Stimulated activated naive CD8-positive, alpha-beta T cell treated with anti-CD3 and anti-CD28 coated beads, Interleukin-15, amount 100 ng/mL, for 72 hours (primary cell): ENCODE measurements at regions not wholly inside any gene's neighbourhood (a gene's known extent, or its start where the extent isn't known, plus 50 kb on each side); places are given as distances from the start of the nearest gene placed in this dataset.
A peak's percentile ranks its signal among the peaks of the same experiment; 100 is the strongest.

ENCODE experiments used
- ATAC-seq: fragments of 150-1000 bp; cut with Tn5 transposase; 2 replicates; pipeline ENCODE4 v1.10.0; 2021; ENCODE audit warnings: mild to moderate bottlenecking, moderate library complexity
- DNase-seq, 2 donors: peaks; one replicate each; pipeline ENCODE4 v3.0.0; 2021 to 2022
- H3K27ac Mint-ChIP-seq, 2 donors: one replicate each; pipeline ENCODE4 v1.8.0; 2022; ENCODE audit warnings: mild to moderate bottlenecking in 2 of 2, mixed read lengths in 2 of 2, moderate library complexity in 2 of 2
- H3K27me3 Mint-ChIP-seq: one replicate; pipeline ENCODE4 v1.8.0; 2022; ENCODE audit warnings: mixed read lengths
- H3K4me1 Mint-ChIP-seq: one replicate; pipeline ENCODE4 v1.8.0; 2022; ENCODE audit warnings: mild to moderate bottlenecking, mixed read lengths
- H3K4me3 Mint-ChIP-seq, 2 donors: one replicate each; pipeline ENCODE4 v1.8.0; 2022; ENCODE audit warnings: mild to moderate bottlenecking in 2 of 2, mixed read lengths in 2 of 2, moderate library complexity in 1 of 2
- H3K9me3 Mint-ChIP-seq, 2 donors: one replicate each; pipeline ENCODE4 v1.8.0; 2022; ENCODE audit warnings: mixed read lengths in 2 of 2

DNA sequence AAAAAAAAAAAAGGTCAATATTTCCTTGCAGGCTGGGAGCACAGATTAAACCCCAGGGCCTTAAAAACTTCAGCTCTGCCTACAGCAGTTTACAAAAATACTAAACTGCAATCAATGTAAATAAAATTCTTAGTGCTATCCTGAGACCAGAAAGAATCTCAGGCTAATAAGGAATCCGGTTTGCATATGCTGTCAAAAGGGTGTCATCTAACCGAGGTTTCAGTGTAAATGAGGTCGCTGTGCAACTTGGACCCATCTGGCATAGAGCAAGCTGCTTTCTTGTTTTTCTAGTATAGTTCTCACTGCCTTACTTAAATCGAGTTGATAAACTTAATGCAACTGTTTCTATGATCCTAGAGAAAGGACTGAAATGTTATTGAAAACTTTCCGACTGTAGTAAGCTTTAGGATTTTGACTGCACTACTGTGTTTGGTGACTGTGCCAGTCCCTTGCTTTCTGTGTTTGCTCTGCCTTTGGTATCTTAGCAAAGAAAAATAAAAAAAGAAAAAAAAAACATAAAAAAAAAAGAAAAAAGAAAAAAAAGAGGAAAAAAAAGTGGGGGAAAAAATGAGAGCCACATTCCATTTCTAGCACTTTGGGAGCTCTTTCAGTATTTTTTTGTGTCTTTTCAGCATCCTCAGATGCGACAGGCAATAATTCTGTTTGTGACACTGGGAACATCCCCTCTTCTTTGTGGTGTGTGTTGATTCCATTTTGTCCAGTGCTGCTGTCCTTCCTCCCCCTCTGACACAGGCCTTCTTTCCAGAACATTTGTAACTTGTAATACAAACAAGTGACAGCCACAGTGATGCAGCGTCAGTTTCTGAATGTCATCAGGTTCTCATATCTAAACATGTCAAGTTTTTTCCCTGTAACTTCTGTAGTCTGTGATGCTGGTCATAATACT is 340.5 kb downstream of the ZNF536 start:
- ATAC-seq, result no peak
- DNase-seq, result no peak
- Mint-ChIP-seq H3K9me3 (no peaks in the 10 kb centered on the region), H3K27me3 (peaks cover 24% of the 10 kb centered on the region), H3K27ac (no peak overlapping the region), H3K4me3 (no peak overlapping the region), H3K4me1 (no peaks in the 10 kb centered on the region)

DNA sequence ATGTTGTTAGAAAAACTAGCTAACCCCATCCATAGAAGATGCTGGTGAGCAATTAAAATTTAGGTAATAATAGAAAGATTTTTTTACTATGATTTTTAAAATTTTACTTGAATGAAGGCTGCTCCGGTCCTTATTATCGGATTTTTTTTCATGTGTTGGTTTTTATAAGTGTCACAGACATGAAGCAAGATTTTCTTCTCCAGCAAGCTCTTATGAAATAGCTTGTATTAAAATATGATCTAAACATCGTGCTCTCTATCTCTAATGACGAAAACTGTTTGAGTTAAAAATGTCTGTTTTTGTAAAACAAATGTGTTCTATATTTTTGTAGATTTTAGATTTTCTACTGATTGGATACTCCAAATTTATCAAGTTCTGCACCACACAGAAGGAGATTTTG is 339.6 kb downstream of the ZNF536 start:
- ATAC-seq, result no peak
- H3K4me1 Mint-ChIP-seq, result no peaks in the 10 kb centered on the region
- H3K27me3 Mint-ChIP-seq, result peaks cover 24% of the 10 kb centered on the region
- H3K4me3 Mint-ChIP-seq, result no peak overlapping the region
- DNase-seq, result no peak
- no peak overlapping the region for H3K27ac Mint-ChIP-seq
- H3K9me3 Mint-ChIP-seq, result no peaks in the 10 kb centered on the region

DNA sequence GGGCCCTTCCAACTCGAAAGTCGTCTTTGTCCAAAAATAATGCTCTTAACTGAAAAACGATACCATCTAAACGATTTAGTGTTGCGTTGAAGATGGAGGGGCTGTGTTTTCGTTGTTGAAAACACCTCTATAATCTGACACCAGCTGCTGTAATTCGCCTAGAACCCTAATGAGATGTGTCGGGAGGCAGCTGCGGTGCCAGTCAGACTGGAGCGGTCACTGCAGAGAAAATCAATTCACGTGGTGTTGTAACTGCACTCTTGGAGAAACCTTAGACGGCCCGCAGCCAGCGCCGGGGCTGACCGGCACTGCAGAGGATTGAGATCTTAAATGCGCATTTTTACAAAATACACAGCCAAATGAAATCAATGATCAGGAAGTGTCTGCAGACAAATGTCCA is 339.1 kb downstream of the ZNF536 start:
- H3K4me1 Mint-ChIP-seq, result no peaks in the 10 kb centered on the region
- H3K4me3 Mint-ChIP-seq, result no peak overlapping the region
- no peaks in the 10 kb centered on the region for H3K9me3 Mint-ChIP-seq
- no peak for ATAC-seq
- no peak overlapping the region for H3K27ac Mint-ChIP-seq
- H3K27me3 Mint-ChIP-seq, result peaks cover 24% of the 10 kb centered on the region
- no peak for DNase-seq

DNA sequence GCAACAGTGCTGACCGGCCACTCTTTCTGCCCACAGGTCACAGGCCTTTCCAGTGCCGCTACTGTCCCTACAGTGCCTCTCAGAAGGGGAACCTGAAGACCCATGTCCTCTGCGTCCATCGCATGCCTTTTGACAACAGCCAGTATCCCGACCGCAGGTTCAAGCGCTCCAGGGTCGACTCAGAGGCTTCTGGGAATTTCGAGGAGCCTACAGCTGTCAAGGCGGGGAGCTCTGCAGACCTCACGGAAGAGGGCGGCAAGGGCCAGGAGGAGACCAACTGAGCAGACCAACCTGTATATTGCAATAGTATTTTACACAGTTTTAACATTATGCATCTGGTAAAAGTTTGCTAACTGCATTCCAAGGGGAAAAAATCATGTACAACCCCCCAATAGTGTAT is 338.5 kb downstream of the ZNF536 start:
- no peak for DNase-seq
- no peak for ATAC-seq
- no peaks in the 10 kb centered on the region for H3K9me3 Mint-ChIP-seq
- H3K27ac Mint-ChIP-seq, result no peak overlapping the region
- H3K27me3 Mint-ChIP-seq, result peaks cover 24% of the 10 kb centered on the region
- no peak overlapping the region for H3K4me3 Mint-ChIP-seq
- H3K4me1 Mint-ChIP-seq, result no peaks in the 10 kb centered on the region

DNA sequence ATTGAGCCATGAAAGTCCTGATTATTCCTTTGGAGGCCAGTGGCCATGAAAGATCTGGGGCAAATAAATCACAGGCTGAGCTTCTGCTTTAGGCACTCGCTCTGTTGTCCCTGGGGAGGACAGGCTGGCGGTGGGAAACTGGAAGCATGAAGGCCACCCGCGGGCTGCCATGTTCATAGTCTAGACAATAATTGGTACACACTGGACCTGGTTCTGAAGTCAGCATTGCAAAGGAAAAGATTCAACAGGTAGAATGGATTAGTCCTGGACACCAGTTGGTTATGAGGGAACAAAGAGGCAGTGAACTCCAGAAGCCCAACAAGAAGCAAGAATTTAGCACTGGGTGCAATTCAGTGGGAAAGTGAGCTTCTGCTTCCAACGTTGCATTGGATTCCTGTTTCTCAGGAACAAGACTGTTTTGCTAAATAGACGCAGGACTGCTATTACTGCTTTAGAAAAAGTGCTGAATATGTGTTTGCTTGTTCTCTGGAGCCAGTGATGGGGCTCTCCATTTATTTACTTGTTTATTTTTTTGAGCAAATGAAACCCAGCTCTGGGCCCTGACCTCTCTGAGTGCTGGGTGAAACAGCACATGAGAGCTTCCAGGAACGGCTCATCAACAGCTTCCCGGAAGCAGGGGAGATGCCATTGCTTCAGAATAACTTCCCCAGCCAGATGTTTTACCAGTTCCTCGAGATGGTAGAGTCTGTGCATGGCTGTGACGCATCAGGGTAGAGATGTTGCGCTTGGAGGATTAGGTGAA is 336.4 kb downstream of the ZNF536 start:
- Mint-ChIP-seq H3K9me3 (no peaks in the 10 kb centered on the region), H3K27me3 (peaks cover 24% of the 10 kb centered on the region), H3K4me1 (no peaks in the 10 kb centered on the region), H3K4me3 (no peak overlapping the region), H3K27ac (no peak overlapping the region)
- DNase-seq (no peak), ATAC-seq (no peak)

DNA sequence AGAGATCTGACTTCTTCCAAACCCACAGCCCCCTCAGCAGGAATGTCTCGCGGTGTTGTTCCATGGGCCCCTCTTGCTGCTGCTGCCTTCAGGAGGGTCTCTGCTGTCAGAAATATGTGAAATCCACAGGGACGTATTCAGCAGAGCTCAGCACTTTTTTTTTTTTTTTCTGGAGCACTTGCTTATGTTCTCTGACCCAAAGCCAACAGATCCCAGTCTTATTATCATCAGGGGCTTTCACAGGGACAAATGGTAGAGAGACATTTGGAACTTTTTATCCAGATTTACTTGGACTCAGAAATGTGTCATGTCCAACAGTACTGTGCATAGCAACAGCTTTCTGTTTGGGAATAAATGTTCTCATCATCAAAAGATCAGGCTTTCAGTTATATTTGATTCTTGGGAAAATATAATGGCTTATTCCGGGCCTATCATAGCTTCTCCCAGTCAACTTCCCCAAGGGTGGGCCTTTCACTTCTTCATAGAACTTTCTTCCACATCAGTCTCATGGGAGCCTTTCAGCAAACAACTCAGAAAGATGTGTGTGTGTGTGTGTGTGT is 332.7 kb downstream of the ZNF536 start:
- Mint-ChIP-seq H3K4me1 (no peaks in the 10 kb centered on the region), H3K4me3 (no peak overlapping the region), H3K27me3 (peaks cover 26% of the 10 kb centered on the region), H3K9me3 (no peaks in the 10 kb centered on the region), H3K27ac (no peak overlapping the region)
- DNase-seq (no peak), ATAC-seq (no peak)

DNA sequence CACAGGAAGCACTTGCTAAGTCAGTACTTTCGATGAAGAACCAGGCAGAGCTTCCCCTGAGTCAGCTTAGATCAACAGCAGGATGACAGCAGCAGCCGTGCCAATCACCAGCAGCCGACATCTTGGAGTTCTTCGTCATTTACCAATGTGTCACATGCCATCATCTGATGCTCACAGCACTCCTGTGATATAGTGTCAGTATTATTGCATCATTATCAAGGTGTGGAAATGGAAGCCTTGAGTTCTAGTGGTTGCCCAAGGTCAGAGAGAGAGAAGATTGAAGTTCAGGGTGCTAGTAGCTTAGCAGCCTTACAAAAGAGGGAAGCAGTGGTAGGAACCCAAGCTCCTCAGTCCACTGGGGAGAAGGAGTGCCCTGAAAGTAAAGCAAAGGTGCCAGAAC is 331.5 kb downstream of the ZNF536 start:
- DNase-seq (no peak), ATAC-seq (no peak)
- no peaks in the 10 kb centered on the region for H3K9me3 Mint-ChIP-seq
- peaks cover 17% of the 10 kb centered on the region for H3K27me3 Mint-ChIP-seq
- no peak overlapping the region for H3K27ac Mint-ChIP-seq
- H3K4me1 Mint-ChIP-seq, result no peaks in the 10 kb centered on the region
- no peak overlapping the region for H3K4me3 Mint-ChIP-seq

DNA sequence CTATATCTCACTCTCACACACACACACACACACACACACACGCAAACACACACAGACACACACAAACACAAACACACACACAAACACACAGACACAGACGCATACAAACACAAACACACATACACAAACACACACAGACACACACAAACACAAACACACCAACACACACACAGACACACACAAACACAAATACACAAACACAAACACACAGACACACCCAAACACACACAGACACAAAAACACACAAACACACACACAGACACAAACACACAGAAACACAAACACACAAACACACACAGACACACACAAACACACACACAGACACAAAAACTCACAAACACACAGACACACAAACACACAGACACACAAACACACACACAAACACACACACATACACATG is 329.0 kb downstream of the ZNF536 start:
- no peak for DNase-seq
- no peak for ATAC-seq
- peaks cover 8% of the 10 kb centered on the region for H3K27me3 Mint-ChIP-seq
- H3K9me3 Mint-ChIP-seq, result no peaks in the 10 kb centered on the region
- no peak overlapping the region for H3K4me3 Mint-ChIP-seq
- H3K4me1 Mint-ChIP-seq, result no peaks in the 10 kb centered on the region
- no peak overlapping the region for H3K27ac Mint-ChIP-seq

DNA sequence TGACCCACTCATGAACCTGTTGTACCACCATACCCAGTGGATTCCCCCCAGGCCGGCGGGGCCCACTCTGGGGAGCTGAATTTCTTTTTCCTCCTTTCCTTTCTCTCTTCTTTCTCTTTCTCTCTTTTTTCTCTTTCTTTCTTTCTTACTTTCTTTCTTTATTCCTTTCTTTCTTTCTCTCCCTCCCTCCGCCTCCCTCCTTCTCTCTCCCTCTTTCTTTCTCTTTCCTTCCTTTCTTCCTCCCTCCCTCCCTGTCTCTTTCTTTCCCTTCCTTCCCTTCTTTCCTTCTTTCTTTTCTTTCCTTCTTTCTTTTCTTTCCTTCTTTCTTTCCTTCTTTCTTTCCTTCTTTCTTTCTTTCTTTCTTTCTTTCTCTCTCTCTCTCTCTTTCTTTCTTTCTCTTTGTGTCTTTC is 327.7 kb downstream of the ZNF536 start:
- Mint-ChIP-seq H3K4me1 (no peaks in the 10 kb centered on the region), H3K27me3 (peaks cover 10% of the 10 kb centered on the region), H3K9me3 (no peaks in the 10 kb centered on the region), H3K4me3 (no peak overlapping the region), H3K27ac (peak overlapping the region in 1 of 2 donors; percentile 27)
- DNase-seq (no peak), ATAC-seq (no peak)

DNA sequence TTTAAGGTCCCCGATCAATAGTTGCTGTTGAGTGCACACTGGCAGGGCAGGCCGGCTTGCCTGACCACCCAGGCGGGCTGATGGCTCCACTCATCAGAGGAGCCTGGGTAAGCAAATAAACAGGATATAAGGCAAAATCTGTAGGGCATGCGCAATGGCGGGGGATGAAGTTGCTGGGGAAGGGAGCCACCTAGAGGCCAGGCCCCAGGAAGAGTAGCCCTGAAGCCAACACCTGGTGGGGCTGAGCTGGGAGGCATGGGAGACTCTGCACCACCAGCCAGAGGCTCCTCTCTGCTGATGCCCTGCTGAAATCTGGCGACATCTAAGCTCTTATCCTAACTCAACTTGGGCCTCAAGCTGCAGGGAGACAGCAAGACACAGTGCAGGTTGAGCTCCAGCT is 324.3 kb downstream of the ZNF536 start:
- DNase-seq (no peak), ATAC-seq (peak; percentile 55)
- no peaks in the 10 kb centered on the region for H3K9me3 Mint-ChIP-seq
- no peak overlapping the region for H3K27ac Mint-ChIP-seq
- no peaks in the 10 kb centered on the region for H3K4me1 Mint-ChIP-seq
- H3K4me3 Mint-ChIP-seq, result no peak overlapping the region
- H3K27me3 Mint-ChIP-seq, result peaks cover 34% of the 10 kb centered on the region

DNA sequence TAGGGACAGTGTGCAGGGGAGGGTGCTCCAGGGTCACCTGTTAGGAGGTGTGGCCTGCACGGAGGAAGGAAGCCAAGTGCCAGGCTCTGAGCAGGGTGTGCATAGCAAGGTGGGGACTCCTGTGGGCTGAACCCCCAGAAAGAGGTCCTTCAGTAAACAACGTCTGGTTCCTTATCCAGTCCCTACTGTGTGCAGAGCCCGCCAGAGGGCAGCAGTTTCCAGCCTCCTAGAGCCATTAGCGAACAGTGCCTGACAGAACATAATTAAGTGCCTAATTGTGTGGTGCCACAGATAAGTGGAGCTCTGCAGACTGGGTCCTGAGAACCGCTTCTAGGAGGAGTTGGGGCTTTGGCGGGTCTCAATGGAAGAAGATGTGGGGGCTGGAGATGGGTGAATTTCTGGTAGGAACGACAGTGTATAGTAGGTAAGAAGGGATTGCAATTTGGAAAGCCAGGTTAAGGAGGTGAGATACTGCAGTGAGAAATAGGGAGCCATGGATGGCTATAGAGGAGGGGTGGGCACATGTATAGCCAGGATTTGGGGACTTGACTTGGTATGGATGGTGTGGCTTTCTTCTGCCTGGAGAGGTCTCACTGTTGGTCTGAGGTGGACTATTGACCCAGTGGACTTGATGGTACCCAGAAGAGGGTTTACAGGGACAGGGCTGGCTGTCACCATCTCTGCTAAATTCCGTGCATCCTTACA is 323.1 kb downstream of the ZNF536 start:
- Mint-ChIP-seq H3K9me3 (no peaks in the 10 kb centered on the region), H3K27ac (no peak overlapping the region), H3K27me3 (peaks cover 46% of the 10 kb centered on the region), H3K4me1 (no peaks in the 10 kb centered on the region), H3K4me3 (no peak overlapping the region)
- no peak for ATAC-seq
- DNase-seq, result no peak

DNA sequence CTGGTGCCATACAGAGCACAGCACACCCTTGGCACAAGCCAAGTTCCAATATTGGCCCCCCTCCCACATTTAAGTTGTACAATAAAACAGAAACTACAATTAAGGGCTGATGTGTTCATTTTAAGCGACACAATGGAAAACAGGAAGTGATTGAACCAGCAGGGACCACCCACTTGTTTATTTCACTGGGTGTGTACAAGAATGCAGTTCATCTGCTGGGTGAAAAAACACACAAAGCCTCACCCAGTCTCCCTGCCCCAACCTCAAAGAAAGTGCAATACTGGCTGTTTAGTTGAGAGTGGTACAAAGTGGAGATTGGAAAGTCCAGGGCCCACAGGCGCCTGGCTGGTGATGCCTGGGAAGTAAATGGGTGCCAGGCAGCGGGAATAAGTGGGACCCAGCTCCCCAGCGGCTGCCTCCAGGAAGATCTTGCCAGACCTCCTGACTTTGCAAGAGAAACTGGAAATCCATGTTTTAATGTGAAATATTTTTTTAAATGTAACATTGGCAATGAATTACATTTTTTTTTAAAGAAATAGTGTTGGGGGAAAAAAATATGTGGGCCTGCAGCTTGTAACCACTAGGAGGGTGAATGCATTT is 322.1 kb downstream of the ZNF536 start:
- no peaks in the 10 kb centered on the region for H3K4me1 Mint-ChIP-seq
- no peak for ATAC-seq
- H3K4me3 Mint-ChIP-seq, result no peak overlapping the region

DNA sequence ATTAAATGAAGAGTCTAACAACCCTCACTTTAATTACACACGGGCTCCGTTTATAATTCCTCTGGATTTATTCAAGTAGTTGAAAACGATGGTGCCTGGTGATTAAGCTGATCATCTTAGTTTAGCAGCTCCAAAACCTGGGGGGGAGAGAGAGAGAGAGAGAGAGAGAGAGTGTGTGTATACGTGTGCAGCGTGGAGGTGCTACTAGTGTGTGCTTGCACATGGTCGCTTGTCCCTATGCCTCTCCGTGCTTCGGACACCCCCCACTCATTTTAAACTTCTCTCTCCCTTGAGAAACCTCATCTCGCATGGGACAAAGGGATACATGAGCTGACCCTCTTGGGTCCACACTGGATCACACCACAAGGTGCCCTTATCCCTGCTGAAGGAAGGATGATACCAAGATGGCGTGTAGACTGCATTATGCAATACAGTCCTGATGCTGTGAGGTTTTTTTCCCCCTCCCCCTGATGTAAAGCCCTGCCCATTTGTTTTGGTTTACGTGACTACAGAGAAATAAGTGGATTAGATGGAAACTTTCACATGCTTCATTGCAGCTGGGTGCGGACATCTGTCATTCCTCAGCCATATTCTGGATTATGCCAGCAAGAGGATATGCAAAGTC is 320.8 kb downstream of the ZNF536 start:
- H3K27ac Mint-ChIP-seq, result no peak overlapping the region
- ATAC-seq (no peak), DNase-seq (no peak)
- no peaks in the 10 kb centered on the region for H3K4me1 Mint-ChIP-seq
- H3K27me3 Mint-ChIP-seq, result peaks cover 70% of the 10 kb centered on the region
- H3K4me3 Mint-ChIP-seq, result no peak overlapping the region
- no peaks in the 10 kb centered on the region for H3K9me3 Mint-ChIP-seq

More for the DNA sequence above, 322.1 kb downstream of the ZNF536 start:
- H3K27me3 Mint-ChIP-seq, result peaks cover 57% of the 10 kb centered on the region
- DNase-seq, result no peak
- H3K27ac Mint-ChIP-seq, result no peak overlapping the region
- H3K9me3 Mint-ChIP-seq, result no peaks in the 10 kb centered on the region

DNA sequence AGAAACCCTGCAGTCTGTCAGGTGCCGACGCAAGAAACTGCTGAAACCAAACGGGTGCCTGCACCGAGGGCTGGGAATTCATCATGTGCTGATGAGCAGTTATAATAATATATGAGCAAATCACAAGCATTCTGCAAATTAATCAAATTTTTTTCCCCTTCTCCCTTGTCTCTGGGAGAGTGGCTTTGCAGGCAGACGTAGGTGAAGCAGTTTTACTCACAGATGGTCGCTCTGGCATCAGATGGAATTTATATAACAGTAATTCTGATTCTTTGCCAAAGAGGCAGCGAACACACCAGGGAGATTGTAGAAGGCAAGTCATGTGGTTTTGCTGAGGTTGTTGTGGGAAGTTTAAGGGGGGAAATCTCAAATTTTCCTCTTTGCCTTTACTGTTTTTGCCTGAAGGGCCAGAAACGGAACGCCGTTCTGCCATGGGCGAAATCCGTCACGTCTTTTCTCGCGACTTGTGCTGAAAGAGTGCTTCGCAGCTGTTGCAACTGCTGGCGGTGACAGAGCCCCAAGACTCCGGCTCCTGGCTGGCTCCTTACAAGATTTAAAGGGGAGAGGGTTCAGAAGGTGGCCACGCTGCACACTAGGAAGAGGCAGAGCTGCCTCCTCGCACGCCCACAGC is 320.1 kb downstream of the ZNF536 start:
- Mint-ChIP-seq H3K27ac (no peak overlapping the region), H3K9me3 (no peaks in the 10 kb centered on the region), H3K4me3 (no peak overlapping the region), H3K27me3 (peaks cover 75% of the 10 kb centered on the region), H3K4me1 (no peaks in the 10 kb centered on the region)
- DNase-seq (no peak), ATAC-seq (no peak)

DNA sequence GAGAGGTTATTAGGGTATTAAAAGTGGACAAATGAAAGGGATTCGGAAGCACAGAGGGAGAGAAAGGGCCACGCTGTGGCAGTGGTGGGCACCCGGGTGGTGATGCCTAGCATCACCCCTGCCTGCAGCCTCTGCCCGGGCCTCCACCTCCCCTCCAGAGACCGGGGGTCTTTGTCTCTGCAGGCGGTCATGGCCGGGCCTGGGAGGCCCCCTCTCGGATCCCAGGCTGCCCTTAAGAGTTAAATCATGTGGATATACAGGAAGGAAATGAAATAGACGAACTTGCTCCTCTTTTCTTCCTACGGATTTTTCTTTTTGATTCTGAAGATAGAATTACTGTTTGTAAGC is 319.6 kb downstream of the ZNF536 start:
- no peak for DNase-seq
- no peak overlapping the region for H3K4me3 Mint-ChIP-seq
- H3K4me1 Mint-ChIP-seq, result no peaks in the 10 kb centered on the region
- ATAC-seq, result no peak
- no peak overlapping the region for H3K27ac Mint-ChIP-seq
- H3K9me3 Mint-ChIP-seq, result no peaks in the 10 kb centered on the region
- H3K27me3 Mint-ChIP-seq, result peaks cover 80% of the 10 kb centered on the region
